Neural progenitor cell (in vitro differentiated cells): ENCODE measurements at regions not wholly inside any gene's neighbourhood (a gene's known extent, or its start where the extent isn't known, plus 50 kb on each side); places are given as distances from the start of the nearest gene placed in this dataset.

Source experiments
- CTCF ChIP-seq: fragments of 200-600 bp; sonication (generic); IDR thresholded peaks from 2 replicates; pipeline ENCODE4 v1.5.1; 2017; ENCODE audit warnings: antibody characterized with exemption, mild to moderate bottlenecking
- EZH2 ChIP-seq: fragments of 200-600 bp; sonication (generic); IDR thresholded peaks from 2 replicates; pipeline ENCODE4 v1.6.1; 2017; ENCODE audit warnings: antibody characterized with exemption, mild to moderate bottlenecking, moderate library complexity
- EZH2phosphoT487 ChIP-seq: fragments of 200-600 bp; sonication (generic); IDR thresholded peaks from 2 replicates; pipeline ENCODE4 v1.6.1; 2017; ENCODE audit warnings: antibody characterized with exemption

DNA sequence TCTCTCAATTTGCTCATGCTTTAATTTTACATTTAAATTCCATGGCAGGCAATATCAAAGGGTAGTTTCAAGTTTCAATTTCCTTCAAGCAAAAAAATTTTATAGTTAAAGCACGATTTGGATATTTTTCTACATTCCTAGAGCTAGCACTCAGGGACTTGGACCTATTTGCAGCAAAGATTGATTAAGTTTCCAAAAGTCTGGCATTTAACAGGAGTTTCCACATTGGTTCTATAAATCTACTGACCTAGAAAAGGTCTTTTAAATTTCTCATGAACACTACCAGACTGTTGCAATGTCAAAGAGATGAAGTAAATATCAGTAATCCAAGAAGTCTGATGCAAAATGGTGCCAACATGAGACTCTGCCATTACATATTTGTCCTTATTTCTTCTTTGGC lies 253.7 kb upstream of the LINC00305 start:
- no peak for TF ChIP-seq CTCF
- TF ChIP-seq EZH2phosphoT487, result no peak
- TF ChIP-seq EZH2, result no peak
